ENCODE measurements at regions not wholly inside any gene's neighbourhood (a gene's known extent, or its start where the extent isn't known, plus 50 kb on each side); places are given as distances from the start of the nearest gene placed in this dataset.

- Histone ChIP-seq H3K27ac (no peak overlapping the region), H3K4me3 (no peak overlapping the region)
Observed at GRCh38 chr5:142479854-142480519, 155.2 kb upstream of the SPRY4 start.

- Histone ChIP-seq H3K27ac (no peak overlapping the region), H3K4me3 (no peak overlapping the region)
Observed at GRCh38 chr5:142479150-142479549, 154.3 kb upstream of the SPRY4 start.

GRCh38 chr5:142478113-142478512 lies 153.3 kb upstream of the SPRY4 start:
- Histone ChIP-seq H3K4me3 (no peak overlapping the region), H3K27ac (no peak overlapping the region)

GRCh38 chr5:142475102-142475513 lies 150.3 kb upstream of the SPRY4 start:
- H3K27ac ChIP-seq = no peak overlapping the region
- no peak overlapping the region for H3K4me3 ChIP-seq

- Histone ChIP-seq H3K27ac (no peak overlapping the region), H3K4me3 (no peak overlapping the region)
Observed at GRCh38 chr5:142474431-142475094, 149.7 kb upstream of the SPRY4 start.

GRCh38 chr5:142473038-142473437 lies 148.2 kb upstream of the SPRY4 start:
- Histone ChIP-seq H3K4me3 (no peak overlapping the region), H3K27ac (no peak overlapping the region)

GRCh38 chr5:142472306-142472951 lies 147.6 kb upstream of the SPRY4 start:
- H3K4me3 ChIP-seq = no peak overlapping the region
- no peak overlapping the region for H3K27ac ChIP-seq

GRCh38 chr5:142466195-142466971 lies 141.6 kb upstream of the SPRY4 start:
- Histone ChIP-seq H3K4me3 (no peak overlapping the region), H3K27ac (no peak overlapping the region)

GRCh38 chr5:142465476-142465875 lies 140.7 kb upstream of the SPRY4 start:
- H3K27ac ChIP-seq = no peak overlapping the region
- no peak overlapping the region for H3K4me3 ChIP-seq

GRCh38 chr5:142463904-142464303 lies 139.1 kb upstream of the SPRY4 start:
- Histone ChIP-seq H3K27ac (no peak overlapping the region), H3K4me3 (no peak overlapping the region)

GRCh38 chr5:142461028-142461590 lies 136.3 kb upstream of the SPRY4 start:
- Histone ChIP-seq H3K4me3 (no peak overlapping the region), H3K27ac (no peak overlapping the region)

- no peak overlapping the region for H3K4me3 ChIP-seq
- no peak overlapping the region for H3K27ac ChIP-seq
Observed at GRCh38 chr5:142459209-142459608, 134.4 kb upstream of the SPRY4 start.

- H3K27ac ChIP-seq = no peak overlapping the region
- no peak overlapping the region for H3K4me3 ChIP-seq
Observed at GRCh38 chr5:142455856-142456255, 131.0 kb upstream of the SPRY4 start.

GRCh38 chr5:142453932-142454331 lies 129.1 kb upstream of the SPRY4 start:
- H3K27ac ChIP-seq = no peak overlapping the region

GRCh38 chr5:142450419-142450818 lies 125.6 kb upstream of the SPRY4 start:
- no peak overlapping the region for H3K4me3 ChIP-seq
- H3K27ac ChIP-seq = no peak overlapping the region

More at GRCh38 chr5:142453932-142454331, 129.1 kb upstream of the SPRY4 start:
- no peak overlapping the region for H3K4me3 ChIP-seq

GRCh38 chr5:142447887-142448286 lies 123.1 kb upstream of the SPRY4 start:
- no peak overlapping the region for H3K27ac ChIP-seq
- H3K4me3 ChIP-seq = no peak overlapping the region

GRCh38 chr5:142446960-142447279 lies 122.1 kb upstream of the SPRY4 start:
- Histone ChIP-seq H3K27ac (no peak overlapping the region), H3K4me3 (no peak overlapping the region)

GRCh38 chr5:142446131-142446959 lies 121.5 kb upstream of the SPRY4 start:
- Histone ChIP-seq H3K27ac (peak overlapping the region in 3 of 21 experiments; percentile 9 to 39 (median 24)), H3K4me3 (no peak overlapping the region)

- H3K4me3 ChIP-seq = no peak overlapping the region
- peak overlapping the region in 3 of 21 experiments; percentile 9 to 39 (median 37) for H3K27ac ChIP-seq
Observed at GRCh38 chr5:142445266-142445665, 120.4 kb upstream of the SPRY4 start.

Data from skin epidermis (tissue), 12 donors.